SK-N-SH (cell line): ENCODE measurements at regions not wholly inside any gene's neighbourhood (a gene's known extent, or its start where the extent isn't known, plus 50 kb on each side); places are given as distances from the start of the nearest gene placed in this dataset.

ENCODE experiments used
- CHD2 ChIP-seq: fragments of 150-350 bp; IDR thresholded peaks from 2 replicates; pipeline ENCODE4 v1.6.1; 2018; ENCODE audit warnings: low read length; ENCODE audit not compliant: partially characterized antibody
- EZH2phosphoT487 ChIP-seq: fragments of 200-600 bp; sonication (generic); IDR thresholded peaks from 2 replicates; pipeline ENCODE4 v1.6.1; 2017; ENCODE audit warnings: low read depth, mixed run types, mild to moderate bottlenecking, antibody characterized with exemption, moderate library complexity, borderline replicate concordance
- FOSL2 ChIP-seq: IDR thresholded peaks from 2 replicates; pipeline ENCODE4 v1.4.0; 2012; ENCODE audit warnings: low read depth, mild to moderate bottlenecking, moderate library complexity, borderline replicate concordance
- FOXM1 ChIP-seq: IDR thresholded peaks from 2 replicates; pipeline ENCODE4 v1.4.0; 2012; ENCODE audit warnings: low read depth, mild to moderate bottlenecking
- MXI1 ChIP-seq: IDR thresholded peaks from 2 replicates; pipeline ENCODE4 v1.6.1; 2012; ENCODE audit warnings: mild to moderate bottlenecking, low read depth, low read length, improper control_type of control experiment
- POLR2AphosphoS5 ChIP-seq: IDR thresholded peaks from 2 replicates; pipeline ENCODE4 v1.6.1; 2012; ENCODE audit warnings: low read depth, low read length
- RAD21 ChIP-seq: IDR thresholded peaks from 2 replicates; pipeline ENCODE4 v1.6.1; 2012; ENCODE audit warnings: mild to moderate bottlenecking, low read length
- SMC3 ChIP-seq: IDR thresholded peaks from 2 replicates; pipeline ENCODE4 v1.6.1; 2012; ENCODE audit warnings: low read depth, low read length, improper control_type of control experiment
- TAF1 ChIP-seq: IDR thresholded peaks from 2 replicates; pipeline ENCODE4 v1.6.1; 2012; ENCODE audit warnings: low read depth, mild to moderate bottlenecking, low read length, moderate library complexity, borderline replicate concordance
- TCF12 ChIP-seq: IDR thresholded peaks from 2 replicates; pipeline ENCODE4 v1.4.0; 2012
- ZBTB33 ChIP-seq: IDR thresholded peaks from 2 replicates; pipeline ENCODE4 v1.4.0; 2012; ENCODE audit warnings: low read depth, borderline replicate concordance
- TF ChIP-seq, protein P1 (sequence below): fragments of 200-600 bp; sonication (generic); IDR thresholded peaks from 2 replicates; pipeline ENCODE4 v1.6.1; 2017; ENCODE audit warnings: antibody characterized with exemption, mild to moderate bottlenecking, moderate library complexity
- TF ChIP-seq, protein P2 (sequence below): IDR thresholded peaks from 2 replicates; pipeline ENCODE4 v1.4.0; 2012; ENCODE audit warnings: low read depth

DNA sequence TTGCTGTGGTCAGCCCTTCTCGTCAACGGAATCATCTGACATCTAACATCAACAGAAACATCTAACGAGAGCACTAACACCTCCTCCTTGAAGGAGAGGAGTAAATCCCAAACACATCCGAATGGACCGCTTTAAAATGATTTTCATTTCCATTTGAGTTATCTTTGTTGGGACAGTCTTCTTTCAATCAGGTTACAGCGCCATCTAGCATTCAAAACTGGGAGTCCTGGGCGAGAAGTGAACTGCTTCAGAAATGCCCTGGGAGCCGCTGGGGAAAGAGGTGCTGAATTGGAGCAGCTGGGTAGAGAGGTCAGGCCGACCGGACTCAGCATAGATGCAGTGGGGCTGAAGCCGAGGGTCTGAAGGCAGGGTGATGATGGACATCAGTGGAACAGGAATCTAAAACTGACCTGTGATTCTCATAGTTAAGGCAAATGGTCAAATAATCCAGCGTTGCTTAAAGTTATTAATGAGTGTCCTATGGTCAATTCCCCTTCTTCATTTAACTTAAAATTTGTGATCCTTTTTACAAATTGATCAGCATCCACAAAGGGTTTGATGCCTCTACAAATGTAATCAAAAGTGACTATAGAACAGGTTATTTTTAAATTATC, 170.0 kb upstream of the NDN start:
- TF ChIP-seq, protein P1, sequence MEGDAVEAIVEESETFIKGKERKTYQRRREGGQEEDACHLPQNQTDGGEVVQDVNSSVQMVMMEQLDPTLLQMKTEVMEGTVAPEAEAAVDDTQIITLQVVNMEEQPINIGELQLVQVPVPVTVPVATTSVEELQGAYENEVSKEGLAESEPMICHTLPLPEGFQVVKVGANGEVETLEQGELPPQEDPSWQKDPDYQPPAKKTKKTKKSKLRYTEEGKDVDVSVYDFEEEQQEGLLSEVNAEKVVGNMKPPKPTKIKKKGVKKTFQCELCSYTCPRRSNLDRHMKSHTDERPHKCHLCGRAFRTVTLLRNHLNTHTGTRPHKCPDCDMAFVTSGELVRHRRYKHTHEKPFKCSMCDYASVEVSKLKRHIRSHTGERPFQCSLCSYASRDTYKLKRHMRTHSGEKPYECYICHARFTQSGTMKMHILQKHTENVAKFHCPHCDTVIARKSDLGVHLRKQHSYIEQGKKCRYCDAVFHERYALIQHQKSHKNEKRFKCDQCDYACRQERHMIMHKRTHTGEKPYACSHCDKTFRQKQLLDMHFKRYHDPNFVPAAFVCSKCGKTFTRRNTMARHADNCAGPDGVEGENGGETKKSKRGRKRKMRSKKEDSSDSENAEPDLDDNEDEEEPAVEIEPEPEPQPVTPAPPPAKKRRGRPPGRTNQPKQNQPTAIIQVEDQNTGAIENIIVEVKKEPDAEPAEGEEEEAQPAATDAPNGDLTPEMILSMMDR, result peak; percentile 76
- no peak for TF ChIP-seq TAF1
- no peak for TF ChIP-seq MXI1
- TF ChIP-seq, protein P2, sequence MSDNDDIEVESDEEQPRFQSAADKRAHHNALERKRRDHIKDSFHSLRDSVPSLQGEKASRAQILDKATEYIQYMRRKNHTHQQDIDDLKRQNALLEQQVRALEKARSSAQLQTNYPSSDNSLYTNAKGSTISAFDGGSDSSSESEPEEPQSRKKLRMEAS, result no peak
- peak; percentile 37 for TF ChIP-seq SMC3
- TF ChIP-seq ZBTB33, result no peak
- TF ChIP-seq CHD2, result no peak
- no peak for TF ChIP-seq TCF12
- TF ChIP-seq FOXM1, result no peak
- TF ChIP-seq RAD21, result peak; percentile 51
- TF ChIP-seq POLR2AphosphoS5, result no peak
- no peak for TF ChIP-seq FOSL2
- TF ChIP-seq EZH2phosphoT487, result no peak
